ENCODE measurements at regions not wholly inside any gene's neighbourhood (a gene's known extent, or its start where the extent isn't known, plus 50 kb on each side); places are given as distances from the start of the nearest gene placed in this dataset.
A peak's percentile ranks its signal among the peaks of the same experiment; 100 is the strongest.

DNA sequence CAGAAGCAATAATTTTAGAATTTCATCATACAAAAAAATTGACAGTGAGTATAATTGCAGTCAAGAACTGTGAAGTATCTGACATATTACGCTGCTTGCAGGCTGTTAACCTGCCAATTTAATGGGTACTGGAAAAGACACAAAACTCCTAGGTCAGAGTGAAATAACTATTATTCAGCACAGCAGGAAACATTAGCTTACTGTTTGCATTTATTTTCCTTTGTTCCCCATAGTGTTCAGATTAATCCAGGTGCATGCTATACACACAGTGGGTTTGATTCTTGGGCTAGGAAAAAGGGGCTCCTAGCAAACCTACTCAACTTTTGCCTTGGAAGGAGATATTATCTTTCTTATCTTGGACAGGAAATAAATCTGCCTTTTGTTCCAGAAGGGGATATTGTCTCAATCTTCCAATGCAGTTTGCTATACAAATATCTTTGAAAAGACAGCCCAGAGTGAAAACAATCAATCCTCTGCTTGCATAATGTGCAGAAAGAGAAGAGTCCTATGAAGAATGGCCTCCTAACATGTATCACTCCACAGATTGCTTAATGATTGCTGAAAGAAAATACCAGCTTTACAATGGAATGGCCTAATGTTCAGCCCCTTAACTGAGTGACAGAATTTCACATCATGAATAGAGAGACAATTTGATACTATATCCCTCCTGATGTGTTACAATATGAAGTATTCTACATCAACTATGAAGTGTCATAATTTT, 443.4 kb downstream of the TBC1D4 start:
- no peak for DNase-seq

DNA sequence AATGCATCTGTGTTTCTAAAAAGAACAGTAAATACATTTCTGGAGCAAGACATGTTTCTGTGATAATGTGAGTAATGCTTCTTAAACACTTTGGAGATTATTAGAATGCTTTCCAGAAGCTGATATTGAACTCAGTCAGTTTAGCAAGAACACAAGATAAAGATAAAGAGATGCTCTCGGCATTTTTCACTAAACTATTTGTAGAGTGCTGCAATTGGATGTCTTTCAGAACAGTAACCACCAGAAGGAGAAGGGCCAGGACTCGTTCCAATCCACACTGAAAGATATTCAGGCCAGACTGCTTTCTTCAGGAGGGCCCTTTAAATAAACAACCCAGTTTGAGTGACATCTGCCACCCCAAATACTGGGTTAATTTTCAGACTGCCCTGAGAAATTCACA, 456.0 kb downstream of the TBC1D4 start:
- DNase-seq, result no peak

DNA sequence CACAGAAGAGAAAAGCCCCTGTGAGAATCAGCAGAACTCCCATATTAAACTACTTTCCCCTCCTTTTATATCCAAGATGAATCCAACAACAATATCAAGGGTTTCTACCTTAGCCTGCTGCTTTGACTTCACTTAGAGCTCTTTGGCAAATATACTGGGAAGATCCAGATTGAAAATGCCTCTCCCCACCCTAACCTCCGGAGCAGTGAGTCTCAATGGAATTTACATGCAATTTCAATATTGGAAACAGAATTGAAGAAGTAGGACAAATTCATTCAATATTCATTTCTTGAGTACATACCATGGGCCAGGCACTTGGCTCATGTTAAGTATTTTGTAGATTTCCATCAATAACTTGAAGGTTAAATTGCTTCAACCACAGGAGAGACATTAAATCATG, 457.4 kb downstream of the TBC1D4 start:
- DNase-seq, result no peak

DNA sequence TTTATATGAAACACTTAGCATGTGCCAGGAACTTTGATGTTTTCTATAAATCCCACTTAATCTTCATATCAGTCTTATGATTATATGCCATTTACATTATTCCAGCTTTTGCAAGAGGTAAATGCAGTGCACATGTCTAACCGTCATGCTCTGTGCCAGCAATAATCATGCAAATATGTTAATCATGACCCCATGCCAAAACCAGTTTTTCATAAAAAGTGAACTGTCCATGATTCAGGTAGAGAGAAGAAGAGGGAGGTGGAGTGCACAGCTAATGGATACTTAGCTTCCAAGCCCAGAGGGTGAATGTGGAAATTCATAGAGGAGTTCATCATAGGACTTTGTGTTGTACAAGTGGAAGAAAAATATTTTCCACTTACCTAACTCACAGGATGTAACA, 458.4 kb downstream of the TBC1D4 start:
- no peak for DNase-seq

DNA sequence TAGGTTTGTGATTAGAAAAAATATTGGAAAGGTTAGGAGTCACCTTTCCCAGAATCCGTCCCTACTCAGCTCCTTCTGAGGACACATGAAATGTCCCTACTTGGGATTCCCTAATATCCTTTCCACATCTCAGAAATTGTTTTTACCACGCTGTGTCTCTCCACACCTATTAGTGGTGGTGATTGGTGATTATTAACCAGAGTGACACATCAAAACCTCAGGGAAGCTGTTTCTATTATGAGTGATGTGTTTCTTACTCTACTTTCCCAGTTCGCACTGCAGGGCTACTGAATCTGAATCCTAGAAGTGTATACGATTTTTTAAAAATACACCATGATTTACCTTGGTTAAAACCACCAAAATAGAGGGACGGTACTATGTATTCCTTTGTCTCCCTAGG, 460.8 kb downstream of the TBC1D4 start:
- DNase-seq, result no peak

DNA sequence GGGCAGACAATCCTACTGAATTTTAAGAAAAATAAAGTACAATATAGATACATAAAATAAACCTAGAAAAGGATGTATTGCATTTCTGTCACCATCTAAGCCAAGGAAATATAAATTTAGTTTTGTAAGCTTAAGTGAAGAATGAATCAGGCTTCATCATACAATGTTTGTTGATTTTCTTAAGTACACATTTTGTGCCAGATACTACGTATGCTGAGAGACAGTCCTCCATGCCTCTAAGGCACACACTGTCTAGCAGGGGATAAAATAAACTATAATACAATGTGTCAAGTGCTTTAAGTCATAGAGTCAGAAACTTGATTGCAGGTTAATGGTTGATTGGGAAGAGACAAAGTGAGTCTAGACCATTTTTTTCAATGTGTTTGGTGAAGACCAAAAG, 465.7 kb downstream of the TBC1D4 start:
- DNase-seq, result no peak

DNA sequence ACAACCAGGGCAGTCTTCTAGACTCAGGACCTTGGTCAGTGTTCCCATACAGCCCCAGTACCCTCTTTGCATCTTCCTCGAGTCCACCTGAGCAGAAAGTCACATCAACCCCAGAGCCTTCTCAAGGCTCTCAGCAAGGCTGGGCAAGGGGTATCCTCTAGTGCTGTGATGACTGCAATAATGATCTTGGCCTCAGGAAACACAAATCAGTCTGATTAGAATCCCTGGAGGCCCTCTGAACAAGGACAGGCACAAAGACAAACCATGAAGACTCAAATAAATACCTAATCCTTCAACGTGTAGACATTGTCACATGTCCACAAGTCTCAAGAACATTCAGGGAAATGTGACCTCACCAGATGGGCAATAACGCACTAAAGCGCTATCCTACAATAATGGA, 468.2 kb downstream of the TBC1D4 start:
- DNase-seq, result no peak

DNA sequence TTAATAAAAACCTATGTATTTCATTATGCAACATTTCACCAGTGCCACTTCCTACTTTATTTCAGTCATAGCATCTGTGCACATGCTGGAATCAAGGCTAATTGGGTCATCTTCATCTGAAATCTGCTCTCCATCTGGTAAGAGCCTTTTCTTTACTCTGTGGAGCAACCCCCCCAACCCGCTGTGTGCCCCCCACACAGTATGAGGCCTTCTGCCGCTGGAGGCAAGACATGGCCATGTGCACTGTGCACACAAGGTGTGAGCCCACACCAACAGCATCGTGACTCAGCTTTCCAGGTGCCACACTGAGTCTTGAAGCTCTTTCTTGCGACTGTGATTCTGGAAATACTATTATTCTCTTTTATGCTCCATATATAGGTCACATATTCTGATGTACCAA, 471.0 kb downstream of the TBC1D4 start:
- peak; percentile 50 for DNase-seq

DNA sequence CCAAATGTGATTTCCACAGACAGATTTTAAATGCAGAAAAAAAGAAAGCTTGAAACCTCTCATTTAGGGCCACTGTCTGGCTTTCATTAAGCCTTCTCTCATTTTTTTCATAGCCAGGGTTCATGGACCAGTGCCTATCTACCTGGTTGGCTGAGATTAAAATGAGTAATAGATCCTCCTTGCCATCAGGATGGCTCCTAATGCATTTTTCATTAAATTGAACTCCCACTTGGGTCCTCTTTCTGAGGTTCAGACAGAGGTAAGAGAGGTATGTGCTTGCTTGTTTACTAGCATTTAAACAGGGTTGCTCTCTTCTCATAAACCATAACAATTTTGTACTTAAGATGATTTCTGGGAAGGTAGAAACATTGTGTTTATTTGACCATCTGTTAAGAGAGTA, 473.0 kb downstream of the TBC1D4 start:
- DNase-seq, result no peak

DNA sequence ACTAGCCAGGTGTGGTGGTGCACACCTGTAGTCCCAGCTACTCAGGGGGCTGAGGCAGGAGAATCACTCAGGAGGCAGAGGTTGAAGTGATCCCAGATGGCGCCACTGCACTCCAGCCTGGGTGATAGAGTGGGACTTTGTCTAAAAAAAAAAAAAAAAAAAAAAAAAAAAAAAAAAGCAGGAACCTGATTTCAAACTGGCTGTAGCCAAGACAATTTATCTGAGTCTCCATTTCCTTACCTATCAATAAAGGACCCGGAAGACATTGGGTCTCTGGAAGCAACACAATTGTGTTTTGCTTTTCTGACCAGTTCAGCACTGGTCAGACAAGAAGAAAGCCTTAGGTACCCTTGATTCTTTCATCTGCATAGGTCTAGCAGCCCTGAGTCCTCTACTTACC, 491.0 kb downstream of the TBC1D4 start:
- DNase-seq, result no peak

DNA sequence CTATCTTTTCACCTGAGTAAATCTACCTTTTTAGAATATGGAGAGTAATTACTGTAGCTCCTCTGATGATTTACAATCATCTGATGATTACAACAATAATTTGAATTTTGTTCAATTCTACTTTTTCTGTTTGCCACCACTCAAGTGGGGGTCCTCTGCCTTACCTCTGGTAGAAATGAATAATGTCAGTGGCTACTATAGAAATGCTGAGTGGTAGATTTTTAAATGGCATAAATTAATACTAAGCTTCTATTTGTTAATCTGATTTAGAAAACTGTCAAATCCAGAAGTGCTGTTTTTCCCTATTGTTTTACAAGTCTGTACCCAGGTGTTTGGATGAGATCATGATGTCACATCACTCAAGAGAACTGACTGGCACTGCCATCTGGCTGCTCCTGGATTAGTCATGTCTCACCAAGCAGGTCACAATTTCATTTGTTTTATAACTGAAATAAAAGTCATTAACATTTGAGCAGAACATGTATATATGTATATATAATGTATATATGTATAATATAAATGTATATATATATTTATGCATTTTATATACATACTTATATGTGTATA, 494.8 kb downstream of the TBC1D4 start:
- peak; percentile 63 for DNase-seq

DNA sequence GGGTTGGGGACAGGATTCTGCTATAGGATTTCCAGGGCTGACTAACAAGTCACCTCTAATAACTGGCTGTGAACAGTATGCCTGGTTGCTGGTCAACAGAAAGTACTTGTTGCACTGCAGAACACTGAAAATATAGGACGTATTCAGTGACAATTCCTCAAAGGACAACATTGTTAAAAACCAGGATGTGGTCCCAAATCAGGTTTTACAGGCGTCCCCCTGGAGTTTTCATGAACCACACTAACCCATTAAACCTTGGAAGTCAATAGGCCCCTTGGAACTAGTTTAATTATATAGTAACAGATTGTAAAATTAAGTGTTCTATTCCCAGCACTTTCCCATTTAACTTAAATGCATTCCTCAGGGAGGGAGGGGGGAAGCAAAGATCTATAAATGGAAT, 495.4 kb downstream of the TBC1D4 start:
- no peak for DNase-seq

DNA sequence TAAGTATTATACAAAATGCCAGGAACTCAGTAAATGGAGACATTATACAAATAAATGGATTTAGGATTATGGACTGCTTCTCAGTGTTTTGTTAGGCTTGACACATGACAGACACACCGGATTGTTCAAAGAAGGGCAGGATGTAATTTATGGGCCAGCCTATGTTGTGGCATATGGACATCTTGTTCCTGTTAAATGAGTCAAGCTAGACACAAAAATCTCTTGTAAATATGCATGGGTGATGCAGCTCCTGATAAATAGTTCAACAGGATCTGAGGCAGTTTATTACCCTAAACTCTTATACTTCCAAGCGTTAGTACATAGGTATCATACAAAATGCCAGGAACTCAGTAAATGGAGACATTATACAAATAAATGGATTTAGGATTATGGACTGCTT, 502.3 kb downstream of the TBC1D4 start:
- DNase-seq, result no peak

DNA sequence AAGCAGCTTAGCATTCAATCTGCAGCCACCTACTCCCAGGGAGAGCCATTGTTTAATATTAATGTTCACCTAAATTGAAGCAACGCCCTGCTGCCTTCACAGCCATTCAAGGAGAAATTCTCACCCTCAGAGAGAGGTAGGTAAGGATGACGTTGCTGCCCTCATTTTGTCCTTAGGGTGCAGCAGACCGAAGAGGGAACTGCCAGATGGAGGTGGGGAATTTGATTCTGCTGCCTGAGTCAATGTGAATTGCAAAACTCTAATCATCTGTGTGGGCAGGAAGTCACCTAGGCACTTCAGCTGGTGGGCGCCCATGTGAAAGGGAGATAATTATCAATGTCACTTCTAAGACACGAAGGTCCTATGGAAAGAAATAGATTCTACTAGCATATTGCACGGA, 503.4 kb downstream of the TBC1D4 start:
- DNase-seq, result peak; percentile 79

DNA sequence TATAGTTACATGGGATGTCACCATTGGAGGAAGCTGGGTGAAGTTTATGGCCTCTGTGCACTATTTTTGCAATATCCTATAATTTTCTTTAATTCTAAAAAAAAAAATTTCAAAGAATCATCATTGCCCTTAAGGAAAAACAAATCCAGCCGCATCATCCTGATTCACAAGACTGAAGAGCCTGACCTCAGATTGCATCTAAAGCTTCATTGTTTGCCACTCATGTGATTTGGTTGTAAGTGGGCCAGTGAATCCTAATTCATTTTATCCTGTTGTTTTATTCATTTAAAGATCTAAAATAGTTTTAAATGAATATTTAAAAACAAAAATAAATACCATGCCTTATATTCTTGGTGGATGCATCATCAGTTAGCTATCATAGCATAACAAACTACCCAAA, 504.5 kb downstream of the TBC1D4 start:
- no peak for DNase-seq

DNA sequence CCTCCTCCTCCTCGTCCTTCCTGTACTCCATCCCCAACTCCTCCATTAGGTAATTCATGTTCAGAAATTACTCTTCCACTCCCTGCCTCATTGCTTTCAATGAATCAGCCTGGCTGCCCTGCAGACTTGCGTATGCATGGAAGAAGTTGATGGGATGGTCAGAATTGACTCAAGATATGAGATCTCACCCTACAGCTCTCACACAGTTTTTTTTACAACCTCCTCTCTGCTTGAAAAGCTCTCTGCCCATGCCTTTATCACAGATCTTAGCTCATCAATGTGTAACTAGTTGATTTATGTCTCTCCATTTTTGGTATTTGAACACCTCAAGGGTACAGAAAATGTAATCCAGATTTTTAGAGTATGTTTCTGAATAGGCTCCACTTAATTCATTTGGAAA, 506.9 kb downstream of the TBC1D4 start:
- DNase-seq, result no peak

DNA sequence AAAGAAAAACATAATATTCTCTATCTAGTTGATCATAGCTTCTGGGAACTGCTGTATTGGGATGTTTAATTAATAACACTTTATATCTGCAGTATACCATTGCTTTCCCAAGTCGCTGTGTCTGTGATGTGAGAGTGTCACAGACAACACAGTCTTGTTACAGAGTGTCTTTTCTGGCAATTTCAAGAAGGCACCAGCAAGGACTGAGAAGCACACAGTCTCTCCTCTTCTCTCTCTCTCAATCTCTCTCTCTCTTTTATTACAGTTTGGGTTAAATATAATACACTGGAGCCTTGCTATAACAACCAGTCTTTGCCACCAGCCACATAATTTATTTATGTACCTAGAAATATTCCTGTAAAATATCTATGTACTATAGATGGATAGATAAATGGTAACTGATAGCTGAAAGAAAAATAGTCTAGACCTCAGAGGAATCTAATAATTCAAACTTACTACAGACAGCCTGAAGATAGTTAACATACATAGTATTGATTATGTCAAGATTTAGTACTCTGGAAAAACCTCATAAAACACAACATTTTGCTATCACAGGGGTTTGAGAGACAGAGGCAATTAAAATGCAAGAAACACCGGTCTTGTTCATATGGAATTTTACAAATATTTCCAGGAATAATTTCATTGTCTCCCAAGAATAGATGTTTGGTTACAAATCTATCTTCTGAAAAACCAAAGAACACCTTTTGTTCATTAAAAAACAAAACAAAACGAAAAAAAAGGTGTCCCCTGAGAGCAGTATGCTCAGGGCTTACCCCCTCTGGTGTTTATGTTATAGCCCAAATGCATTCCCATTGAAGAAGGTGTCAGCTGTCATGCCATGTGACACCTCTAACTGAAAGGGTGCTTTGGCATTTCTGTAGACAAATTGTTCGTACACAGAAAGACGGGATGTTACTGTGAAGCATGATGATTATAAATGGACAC, 507.8 kb downstream of the TBC1D4 start:
- peak; percentile 64 for DNase-seq

DNA sequence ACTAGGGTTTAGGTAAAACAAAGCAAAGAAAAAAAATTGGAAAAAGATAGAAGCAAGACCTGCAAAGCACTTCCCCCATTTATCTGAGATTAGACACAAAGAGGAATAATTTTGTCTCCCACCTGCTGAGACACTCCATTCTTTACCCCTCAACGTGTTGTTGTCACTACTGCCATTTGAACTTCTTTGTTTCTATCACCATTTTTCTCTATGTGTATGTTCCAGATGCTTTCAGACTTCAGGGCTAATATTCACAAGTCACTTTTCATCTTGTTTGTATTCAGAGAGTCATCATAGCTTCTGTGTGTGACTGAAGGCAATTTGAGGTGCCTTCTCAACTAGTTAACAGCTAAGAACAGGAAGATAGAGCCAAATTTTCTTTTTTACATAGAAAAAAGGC, 512.5 kb downstream of the TBC1D4 start:
- no peak for DNase-seq

DNA sequence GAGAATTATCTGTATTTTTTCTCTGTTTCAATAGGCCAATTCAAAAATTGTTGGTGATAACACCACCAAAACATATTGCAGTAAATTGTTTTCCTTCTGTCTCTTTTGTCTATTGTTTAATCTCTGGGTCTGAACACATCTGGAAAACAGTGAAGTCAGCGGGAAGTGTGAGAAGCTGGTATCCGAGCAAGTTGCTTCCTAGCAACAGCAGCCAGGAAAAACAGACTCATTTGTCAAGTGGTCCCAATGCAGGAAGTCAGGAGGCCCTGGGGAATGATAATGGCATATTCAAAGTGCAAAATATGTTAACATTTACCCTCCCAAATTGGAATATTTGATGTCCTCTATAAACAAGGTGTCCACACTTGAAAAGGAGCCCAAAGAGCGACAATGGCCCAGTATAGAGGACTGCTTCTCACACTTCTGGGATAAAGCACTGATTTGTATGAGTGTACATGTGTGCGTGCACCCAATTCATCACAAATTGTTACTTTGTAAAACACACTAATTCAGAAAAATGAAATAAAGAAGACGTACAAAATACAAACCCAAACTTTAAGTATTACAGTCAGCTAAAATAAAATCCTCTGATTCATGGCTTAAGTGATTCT, 515.0 kb downstream of the TBC1D4 start:
- DNase-seq, result peak; percentile 40

DNA sequence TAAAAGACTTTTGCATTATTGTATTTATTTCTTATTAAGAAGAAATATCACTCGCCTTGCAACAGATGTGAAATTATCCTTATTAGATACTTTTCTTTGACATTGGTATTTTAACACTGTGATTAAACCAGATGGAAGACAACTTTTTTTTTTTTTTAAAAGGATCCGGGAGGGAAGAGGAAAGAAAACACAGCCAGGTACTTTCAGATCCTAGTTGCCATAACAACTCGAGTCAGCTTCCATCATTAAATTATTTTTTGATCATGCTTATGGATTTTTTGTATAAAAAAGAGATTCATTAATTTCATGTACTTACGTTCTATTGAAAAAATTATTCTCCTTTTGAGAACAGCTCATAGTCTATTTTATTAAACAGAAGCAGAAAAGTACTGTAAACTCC, 515.7 kb downstream of the TBC1D4 start:
- DNase-seq, result peak; percentile 40

DNA sequence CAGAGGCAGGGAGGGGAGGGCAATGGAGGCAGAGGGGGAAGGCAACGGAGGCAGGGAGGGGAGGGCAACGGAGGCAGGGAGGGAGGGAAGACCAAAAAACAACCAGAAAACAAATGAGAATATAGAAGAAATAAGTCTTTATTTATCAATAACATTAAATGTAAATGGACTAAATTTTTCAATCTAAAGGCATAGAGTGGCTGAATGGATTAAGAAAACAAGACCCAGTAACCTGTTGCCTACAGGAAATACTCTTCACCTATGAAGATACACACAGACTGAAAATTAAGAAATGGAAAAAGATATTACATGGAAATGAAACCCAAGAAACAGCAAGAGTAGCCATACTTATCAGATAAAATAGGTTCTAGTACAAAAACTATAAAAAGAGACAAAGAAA, 536.3 kb downstream of the TBC1D4 start:
- DNase-seq, result no peak

DNA sequence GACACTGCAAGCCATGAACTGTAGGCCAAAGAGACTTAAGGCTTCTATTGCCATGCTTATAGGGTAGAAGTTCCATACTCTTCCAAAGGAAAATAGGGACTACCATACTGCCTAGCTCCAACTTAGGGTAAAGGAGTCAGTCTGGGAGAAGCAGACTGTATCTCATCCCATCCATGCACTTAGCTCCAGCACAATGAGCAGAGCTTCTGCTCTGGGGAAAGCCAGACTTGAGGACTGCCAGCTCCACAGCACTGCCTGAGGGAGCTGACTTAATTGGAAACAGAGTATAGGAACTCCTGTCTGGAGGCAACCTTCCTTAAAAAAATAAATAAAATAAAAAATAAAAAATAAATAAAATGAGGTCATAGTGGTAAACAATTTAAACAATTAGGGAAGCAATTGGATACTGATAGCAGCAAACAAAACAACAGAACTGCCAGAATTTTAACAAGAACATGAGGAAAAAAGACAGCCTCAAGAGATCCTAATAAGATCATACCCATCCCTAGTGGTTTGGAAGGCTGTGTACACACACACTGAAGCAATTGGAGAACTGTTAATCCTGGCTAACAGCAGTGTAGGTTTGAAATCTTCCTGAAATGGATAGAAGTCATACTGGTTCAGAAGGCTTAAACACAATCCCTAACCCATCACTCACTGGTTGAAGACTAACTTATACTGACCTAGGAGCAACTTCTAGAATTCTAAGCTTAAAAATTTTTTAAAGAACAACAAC, 550.1 kb downstream of the TBC1D4 start:
- DNase-seq, result no peak
